GM21825 (cell line): ENCODE measurements at regions not wholly inside any gene's neighbourhood (a gene's known extent, or its start where the extent isn't known, plus 50 kb on each side); places are given as distances from the start of the nearest gene placed in this dataset.

ENCODE experiments used
- ATAC-seq: cut with Tn5 transposase; IDR thresholded peaks from one replicate; pipeline ENCODE4 v1.9.1; 2021; ENCODE audit warnings: mild to moderate bottlenecking, moderate library complexity; ENCODE audit not compliant: unreplicated experiment

DNA sequence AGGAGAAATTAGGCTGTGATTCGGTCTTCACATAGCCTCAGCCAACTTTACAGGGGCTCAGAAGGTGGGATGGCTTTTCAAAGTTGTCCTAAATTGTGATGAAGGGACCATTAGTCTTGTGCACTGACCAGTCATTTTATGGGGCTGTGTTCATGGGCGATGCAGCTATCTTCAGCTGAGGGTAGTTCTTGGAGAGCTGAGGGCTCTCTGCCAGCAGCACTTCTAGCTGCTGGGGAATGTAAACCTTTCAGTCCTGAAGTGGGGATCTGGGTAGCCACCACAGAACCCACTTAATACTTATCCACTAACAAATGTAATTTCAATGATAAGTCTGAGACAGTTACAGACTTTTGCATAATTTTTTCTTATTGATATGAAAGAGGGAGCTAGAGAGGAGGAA, 270.6 kb downstream of the AEBP2 start:
- ATAC-seq: no peak

DNA sequence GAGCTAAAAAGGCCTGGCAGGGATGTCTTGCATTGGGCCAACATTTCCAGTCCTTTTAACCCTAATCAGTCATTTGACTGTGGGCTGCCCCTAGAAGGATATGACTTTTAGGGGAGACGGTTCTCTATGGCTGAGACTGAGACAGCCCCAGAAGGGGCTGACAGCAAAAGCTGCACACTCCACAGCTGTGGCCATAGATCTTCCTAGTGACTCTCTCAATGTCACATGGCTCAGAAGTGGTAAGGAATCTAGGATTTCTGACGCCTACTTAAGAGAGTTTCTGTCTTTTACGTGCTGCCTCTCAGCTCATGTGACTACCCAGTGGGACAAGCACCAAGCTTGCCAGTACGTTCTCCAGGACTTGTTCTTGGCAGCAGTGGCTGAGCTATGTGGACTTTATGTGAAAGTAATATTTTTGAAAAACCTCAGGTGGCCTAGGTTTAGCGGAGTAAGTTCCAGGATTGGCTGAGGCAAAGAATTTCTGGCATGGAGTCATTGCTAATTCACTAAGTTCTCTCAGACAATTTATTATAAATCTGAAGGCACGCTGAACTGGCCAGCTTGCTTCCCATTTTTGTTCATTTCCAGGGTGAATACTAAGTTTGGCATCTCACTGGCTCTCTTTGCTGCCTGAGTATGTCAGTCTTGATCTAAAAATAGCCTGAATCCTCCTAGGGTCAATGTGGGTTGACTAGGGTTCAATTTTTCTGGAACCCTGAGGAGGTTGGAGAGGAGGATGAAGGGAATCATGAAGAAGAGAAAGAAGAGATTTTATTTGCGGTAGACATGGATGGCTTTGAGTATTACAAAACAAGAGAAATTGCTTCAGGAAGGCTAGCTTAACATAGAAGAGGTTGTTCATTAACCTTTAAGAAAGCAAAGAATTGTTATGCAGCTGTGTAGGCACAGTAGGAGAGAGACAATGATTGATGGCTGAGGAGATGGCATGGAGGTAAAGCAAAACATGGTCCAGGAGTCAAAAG, 271.8 kb downstream of the AEBP2 start:
- no peak for ATAC-seq

- ATAC-seq: no peak
These were observed 272.7 kb downstream of the AEBP2 start for GRCh38 chr12:19712041-19712440.

- ATAC-seq: no peak
These were observed 279.1 kb downstream of the AEBP2 start for GRCh38 chr12:19718401-19718800.

GRCh38 chr12:19719672-19720071, 280.4 kb downstream of the AEBP2 start:
- no peak for ATAC-seq

DNA sequence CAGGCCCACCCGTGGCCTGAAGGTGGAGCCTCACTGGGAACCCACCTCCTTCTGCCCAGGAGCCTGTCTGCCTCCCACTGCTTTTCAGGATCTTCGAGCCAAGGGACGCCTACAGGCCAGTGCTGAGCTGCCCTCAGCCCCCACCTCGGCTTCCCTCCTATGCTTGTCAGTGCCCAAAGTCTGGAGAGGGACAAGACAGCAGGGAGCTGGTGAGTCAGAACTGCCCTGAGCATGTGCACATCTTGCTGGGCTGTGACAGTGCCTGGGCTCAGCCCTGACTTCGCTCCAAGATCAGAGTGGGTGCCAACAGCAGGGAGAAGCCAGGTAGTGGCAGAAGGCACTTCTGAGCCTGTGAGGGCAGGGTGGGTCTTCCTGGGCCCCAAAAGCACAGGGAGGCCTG, 286.8 kb downstream of the AEBP2 start:
- ATAC-seq: no peak

- no peak for ATAC-seq
These were observed 287.3 kb downstream of the AEBP2 start for GRCh38 chr12:19726592-19726991.

- ATAC-seq: no peak
These were observed 297.7 kb downstream of the AEBP2 start for GRCh38 chr12:19737019-19737418.

GRCh38 chr12:19739195-19739776, 300.0 kb downstream of the AEBP2 start:
- no peak for ATAC-seq

GRCh38 chr12:19740472-19741131, 301.3 kb downstream of the AEBP2 start:
- no peak for ATAC-seq

- no peak for ATAC-seq
These were observed 301.8 kb downstream of the AEBP2 start for GRCh38 chr12:19741132-19741489.

DNA sequence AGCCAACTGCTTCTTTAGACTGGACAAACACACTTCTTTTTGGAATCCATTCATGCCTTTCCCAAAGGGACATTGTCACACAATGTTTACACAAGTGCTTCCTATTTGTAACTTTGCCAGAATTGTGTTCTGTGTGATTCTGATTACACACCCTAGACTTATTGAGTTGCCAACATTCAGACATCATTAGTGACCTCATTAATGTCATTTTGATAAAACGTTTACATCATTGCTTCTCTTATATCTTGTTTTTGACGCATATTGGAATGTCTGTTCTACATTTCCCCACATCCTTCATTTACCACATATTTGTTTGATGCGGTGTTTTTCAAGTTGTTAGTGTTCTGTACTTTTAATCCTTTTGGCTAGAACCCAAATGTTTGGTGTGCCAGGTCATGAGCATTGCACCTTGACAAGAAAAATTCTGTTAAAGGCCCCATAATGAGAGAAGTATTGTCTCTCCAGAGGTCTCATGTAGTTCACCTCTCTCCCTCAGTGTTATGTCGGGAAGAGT, 305.5 kb downstream of the AEBP2 start:
- no peak for ATAC-seq

DNA sequence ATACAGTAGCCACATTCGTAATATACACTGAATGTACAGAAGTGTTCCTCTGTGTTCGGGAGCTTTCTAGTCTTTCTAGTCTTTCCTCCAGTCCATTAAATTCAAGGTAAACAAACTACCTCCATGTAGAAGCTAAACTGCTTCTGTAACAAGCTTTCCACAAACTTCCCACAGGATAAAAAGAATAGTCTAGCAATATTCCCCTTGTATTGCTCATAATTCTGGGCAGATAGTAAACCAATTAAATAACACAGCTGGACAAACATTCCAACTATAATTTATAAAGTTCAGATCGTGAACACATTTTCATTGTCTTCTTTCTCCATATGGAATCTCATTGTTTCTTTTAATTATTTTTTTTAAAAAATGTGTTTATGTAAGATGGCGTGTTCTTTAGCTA, 307.2 kb downstream of the AEBP2 start:
- no peak for ATAC-seq

- no peak for ATAC-seq
These were observed 310.7 kb downstream of the AEBP2 start for GRCh38 chr12:19749906-19750574.

- ATAC-seq: no peak
These were observed 311.8 kb downstream of the AEBP2 start for GRCh38 chr12:19751078-19751477.

GRCh38 chr12:19752712-19753111, 313.4 kb downstream of the AEBP2 start:
- no peak for ATAC-seq

GRCh38 chr12:19755136-19755535, 315.8 kb downstream of the AEBP2 start:
- no peak for ATAC-seq

DNA sequence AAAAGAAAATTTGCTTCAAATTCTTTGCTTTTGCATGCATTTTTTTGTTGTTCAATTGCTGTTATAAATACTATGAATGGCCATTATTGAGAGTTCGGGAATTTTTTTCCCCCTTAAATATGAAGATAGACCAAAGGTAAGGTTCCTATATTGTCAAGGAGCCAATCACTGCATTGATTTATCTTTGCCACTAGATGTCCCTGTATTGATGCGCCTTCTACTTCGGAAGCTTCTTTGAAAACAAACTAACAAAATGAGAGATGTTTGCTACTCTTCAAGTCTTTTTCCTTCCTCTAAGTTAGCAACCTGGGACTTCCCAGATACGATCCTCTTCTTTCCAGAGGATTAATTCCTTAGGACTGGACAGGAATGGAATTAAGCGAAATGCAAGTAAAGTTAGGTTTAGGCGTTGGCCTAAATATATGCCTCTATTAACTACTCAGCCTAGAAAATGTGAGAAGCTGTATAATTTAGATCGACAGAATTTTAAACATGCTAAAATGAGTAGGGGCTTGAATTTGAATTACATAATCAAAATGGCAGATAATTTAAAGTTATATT, 318.1 kb downstream of the AEBP2 start:
- ATAC-seq: no peak

GRCh38 chr12:19759227-19759626, 319.9 kb downstream of the AEBP2 start:
- ATAC-seq: no peak

GRCh38 chr12:19760611-19761010, 321.3 kb downstream of the AEBP2 start:
- ATAC-seq: no peak

DNA sequence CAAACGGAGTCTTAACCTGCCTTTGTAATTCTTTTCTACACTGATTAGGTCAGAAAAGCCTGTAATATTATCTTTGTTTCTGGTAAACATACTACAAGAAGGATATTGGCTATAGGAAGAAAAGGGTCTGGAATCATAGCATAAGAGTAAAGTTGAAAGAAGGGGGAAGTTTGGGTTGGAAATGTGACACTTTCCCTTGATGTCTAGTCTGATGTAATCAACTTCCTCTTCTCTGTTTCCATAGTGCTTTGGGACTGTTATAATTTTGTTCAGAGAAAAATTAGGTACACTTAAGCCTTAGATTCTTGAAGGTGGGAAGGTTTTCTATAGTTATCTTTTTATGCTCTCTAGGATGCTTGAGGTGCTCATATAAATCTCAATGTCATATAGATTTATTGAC, 322.2 kb downstream of the AEBP2 start:
- no peak for ATAC-seq
